SK-N-SH treated with all-trans-retinoic acid at 6 μM for 48 hours (cell line): ENCODE measurements at regions not wholly inside any gene's neighbourhood (a gene's known extent, or its start where the extent isn't known, plus 50 kb on each side); places are given as distances from the start of the nearest gene placed in this dataset.

ENCODE experiments used
- ATAC-seq: fragments of 200-7000 bp; cut with Tn5 transposase; 3 replicates; pipeline ENCODE4 v1.9.1; 2020; ENCODE audit warnings: mild to moderate bottlenecking, moderate library complexity
- ARNTL ChIP-seq: fragments of 450-650 bp; formaldehyde crosslinking; IDR thresholded peaks from 2 replicates; pipeline ENCODE4 v1.5.0; 2020; ENCODE audit warnings: low read depth, mild to moderate bottlenecking, moderate library complexity, borderline replicate concordance
- BACH2 ChIP-seq: fragments of 250-450 bp; sonication (Bioruptor Pico); IDR thresholded peaks from 2 replicates; pipeline ENCODE4 v1.9.0; 2021; ENCODE audit warnings: mild to moderate bottlenecking, borderline replicate concordance
- CSDC2 ChIP-seq: fragments of 250-450 bp; sonication (Bioruptor Pico); IDR thresholded peaks from 2 replicates; pipeline ENCODE4 v1.5.0; 2020; ENCODE audit warnings: mild to moderate bottlenecking, moderate library complexity
- ESRRG ChIP-seq: fragments of 250-450 bp; sonication (Bioruptor Pico); IDR thresholded peaks from 2 replicates; pipeline ENCODE4 v1.6.1; 2021; ENCODE audit warnings: mild to moderate bottlenecking
- GLIS3 ChIP-seq: fragments of 250-450 bp; sonication (Bioruptor Pico); IDR thresholded peaks from 2 replicates; pipeline ENCODE4 v1.5.0; 2020; ENCODE audit warnings: mild to moderate bottlenecking, moderate library complexity
- ISL1 ChIP-seq: fragments of 250-450 bp; sonication (Bioruptor Pico); IDR thresholded peaks from 2 replicates; pipeline ENCODE4 v2.1.2; 2022; ENCODE audit warnings: mild to moderate bottlenecking, moderate library complexity
- OSR1 ChIP-seq: fragments of 250-450 bp; sonication (Bioruptor Pico); IDR thresholded peaks from 2 replicates; pipeline ENCODE4 v1.8.0; 2022; ENCODE audit warnings: moderate library complexity, mild to moderate bottlenecking, inconsistent platforms
- PPARA ChIP-seq: fragments of 250-450 bp; sonication (Bioruptor Pico); IDR thresholded peaks from 2 replicates; pipeline ENCODE4 v1.5.0; 2020; ENCODE audit warnings: mild to moderate bottlenecking, borderline replicate concordance
- RARB ChIP-seq: fragments of 250-450 bp; sonication (Bioruptor Pico); IDR thresholded peaks from 2 replicates; pipeline ENCODE4 v1.8.0; 2021; ENCODE audit warnings: mild to moderate bottlenecking, moderate library complexity
- SNAI2 ChIP-seq: fragments of 250-450 bp; sonication (Bioruptor Pico); IDR thresholded peaks from 2 replicates; pipeline ENCODE4 v1.5.0; 2020; ENCODE audit warnings: mild to moderate bottlenecking, moderate library complexity
- TCF4 ChIP-seq: fragments of 250-450 bp; sonication (Bioruptor Pico); IDR thresholded peaks from 2 replicates; pipeline ENCODE4 v1.8.0; 2021; ENCODE audit warnings: mild to moderate bottlenecking, moderate library complexity, borderline replicate concordance
- TOX ChIP-seq: fragments of 250-450 bp; sonication (Bioruptor Pico); IDR thresholded peaks from 2 replicates; pipeline ENCODE4 v1.8.0; 2021; ENCODE audit warnings: mild to moderate bottlenecking, moderate library complexity, borderline replicate concordance
- ZC3H10 ChIP-seq: fragments of 250-450 bp; sonication (Bioruptor Pico); IDR thresholded peaks from 2 replicates; pipeline ENCODE4 v1.5.1; 2021; ENCODE audit warnings: mild to moderate bottlenecking, moderate library complexity
- ZFP3 ChIP-seq: fragments of 250-450 bp; sonication (Bioruptor Pico); IDR thresholded peaks from 2 replicates; pipeline ENCODE4 v1.5.0; 2020; ENCODE audit warnings: mild to moderate bottlenecking, moderate library complexity
- ZFP30 ChIP-seq: fragments of 450-650 bp; formaldehyde crosslinking; IDR thresholded peaks from 2 replicates; pipeline ENCODE4 v1.5.0; 2022; ENCODE audit warnings: mild to moderate bottlenecking, moderate library complexity
- ZNF565 ChIP-seq: fragments of 450-650 bp; formaldehyde crosslinking; conservative IDR thresholded peaks from 2 replicates; pipeline ENCODE4 v1.5.0; 2020; ENCODE audit warnings: low read depth, mild to moderate bottlenecking, moderate library complexity
- ZNF70 ChIP-seq: fragments of 450-650 bp; formaldehyde crosslinking; IDR thresholded peaks from 2 replicates; pipeline ENCODE4 v1.5.0; 2020; ENCODE audit warnings: mild to moderate bottlenecking, moderate library complexity
- ZNF8 ChIP-seq: fragments of 450-650 bp; formaldehyde crosslinking; IDR thresholded peaks from 2 replicates; pipeline ENCODE4 v1.5.0; 2020; ENCODE audit warnings: mild to moderate bottlenecking, moderate library complexity
- TF ChIP-seq, protein P1 (sequence below): fragments of 250-450 bp; sonication (Bioruptor Pico); IDR thresholded peaks from 2 replicates; pipeline ENCODE4 v1.5.1; 2020; ENCODE audit warnings: low read depth, mild to moderate bottlenecking, moderate library complexity
- TF ChIP-seq, protein P2 (sequence below): fragments of 250-450 bp; sonication (Bioruptor Pico); IDR thresholded peaks from 2 replicates; pipeline ENCODE4 v1.8.0; 2020; ENCODE audit warnings: mild to moderate bottlenecking, moderate library complexity, borderline replicate concordance
- TF ChIP-seq, protein P3 (sequence below): fragments of 250-450 bp; sonication (Bioruptor Pico); IDR thresholded peaks from 2 replicates; pipeline ENCODE4 v1.8.0; 2021; ENCODE audit warnings: low read depth, mild to moderate bottlenecking, moderate library complexity, borderline replicate concordance
- TF ChIP-seq, protein P4 (sequence below): fragments of 250-450 bp; sonication (Bioruptor Pico); IDR thresholded peaks from 2 replicates; pipeline ENCODE4 v1.5.0; 2020; ENCODE audit warnings: mild to moderate bottlenecking, moderate library complexity

DNA sequence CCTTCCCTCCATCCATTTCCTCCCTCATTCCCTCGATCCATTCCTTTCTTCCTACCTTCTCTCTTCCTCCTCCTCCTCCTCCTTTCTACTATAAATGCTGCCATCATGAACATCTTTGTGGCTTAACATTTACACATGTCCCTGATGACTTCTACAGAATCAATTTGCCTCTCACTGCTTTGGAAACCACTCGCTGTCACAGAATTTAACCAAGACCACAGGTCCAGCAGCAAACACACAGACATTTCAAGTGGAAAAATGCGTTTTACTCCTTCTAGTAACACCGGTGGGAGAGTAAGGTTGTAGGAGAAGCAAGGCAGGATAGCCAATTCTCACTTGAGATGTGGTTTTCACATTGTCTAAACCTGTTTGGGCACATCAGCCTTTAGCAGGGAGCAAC is 101.4 kb upstream of the LRIG1 start:
- TF ChIP-seq ZNF565 (no peak), SNAI2 (CRISPR knock-in tag) (no peak)
- ATAC-seq, result no peak

DNA sequence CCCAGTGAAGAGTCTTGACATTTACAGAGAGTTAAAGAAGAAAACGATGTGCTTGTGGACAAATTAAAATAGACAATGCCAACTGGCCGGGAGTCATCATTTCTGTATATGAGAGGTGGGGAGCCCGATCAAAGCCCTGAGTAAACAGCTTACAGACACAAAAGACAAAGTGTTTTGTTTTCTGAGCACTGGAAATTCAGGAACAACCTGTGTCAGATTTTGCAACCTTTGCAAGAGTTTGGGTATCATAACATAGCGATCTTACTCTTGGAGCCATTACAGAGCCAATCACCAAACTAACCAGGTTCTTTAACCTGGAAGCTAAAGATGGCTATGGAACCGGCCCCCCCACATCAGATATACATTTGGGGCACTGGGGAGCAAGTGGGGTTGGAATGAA is 101.9 kb upstream of the LRIG1 start:
- no peak for ATAC-seq
- no peak for TF ChIP-seq PPARA (CRISPR knock-in tag)
- TF ChIP-seq, protein P1, sequence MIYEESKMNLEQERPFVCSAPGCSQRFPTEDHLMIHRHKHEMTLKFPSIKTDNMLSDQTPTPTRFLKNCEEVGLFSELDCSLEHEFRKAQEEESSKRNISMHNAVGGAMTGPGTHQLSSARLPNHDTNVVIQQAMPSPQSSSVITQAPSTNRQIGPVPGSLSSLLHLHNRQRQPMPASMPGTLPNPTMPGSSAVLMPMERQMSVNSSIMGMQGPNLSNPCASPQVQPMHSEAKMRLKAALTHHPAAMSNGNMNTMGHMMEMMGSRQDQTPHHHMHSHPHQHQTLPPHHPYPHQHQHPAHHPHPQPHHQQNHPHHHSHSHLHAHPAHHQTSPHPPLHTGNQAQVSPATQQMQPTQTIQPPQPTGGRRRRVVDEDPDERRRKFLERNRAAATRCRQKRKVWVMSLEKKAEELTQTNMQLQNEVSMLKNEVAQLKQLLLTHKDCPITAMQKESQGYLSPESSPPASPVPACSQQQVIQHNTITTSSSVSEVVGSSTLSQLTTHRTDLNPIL (CRISPR knock-in tag), result no peak
- no peak for TF ChIP-seq ZFP3 (CRISPR knock-in tag)
- TF ChIP-seq ESRRG, result no peak
- TF ChIP-seq, protein P2, sequence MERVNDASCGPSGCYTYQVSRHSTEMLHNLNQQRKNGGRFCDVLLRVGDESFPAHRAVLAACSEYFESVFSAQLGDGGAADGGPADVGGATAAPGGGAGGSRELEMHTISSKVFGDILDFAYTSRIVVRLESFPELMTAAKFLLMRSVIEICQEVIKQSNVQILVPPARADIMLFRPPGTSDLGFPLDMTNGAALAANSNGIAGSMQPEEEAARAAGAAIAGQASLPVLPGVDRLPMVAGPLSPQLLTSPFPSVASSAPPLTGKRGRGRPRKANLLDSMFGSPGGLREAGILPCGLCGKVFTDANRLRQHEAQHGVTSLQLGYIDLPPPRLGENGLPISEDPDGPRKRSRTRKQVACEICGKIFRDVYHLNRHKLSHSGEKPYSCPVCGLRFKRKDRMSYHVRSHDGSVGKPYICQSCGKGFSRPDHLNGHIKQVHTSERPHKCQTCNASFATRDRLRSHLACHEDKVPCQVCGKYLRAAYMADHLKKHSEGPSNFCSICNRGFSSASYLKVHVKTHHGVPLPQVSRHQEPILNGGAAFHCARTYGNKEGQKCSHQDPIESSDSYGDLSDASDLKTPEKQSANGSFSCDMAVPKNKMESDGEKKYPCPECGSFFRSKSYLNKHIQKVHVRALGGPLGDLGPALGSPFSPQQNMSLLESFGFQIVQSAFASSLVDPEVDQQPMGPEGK (CRISPR knock-in tag), result no peak
- no peak for TF ChIP-seq ZC3H10 (CRISPR knock-in tag)
- TF ChIP-seq TCF4 (CRISPR knock-in tag), result no peak
- TF ChIP-seq TOX (CRISPR knock-in tag), result no peak
- TF ChIP-seq OSR1, result no peak
- no peak for TF ChIP-seq ZNF565
- no peak for TF ChIP-seq ZFP30 (CRISPR knock-in tag)
- no peak for TF ChIP-seq ISL1 (CRISPR knock-in tag)
- TF ChIP-seq RARB (CRISPR knock-in tag), result no peak
- TF ChIP-seq SNAI2 (CRISPR knock-in tag), result no peak

DNA sequence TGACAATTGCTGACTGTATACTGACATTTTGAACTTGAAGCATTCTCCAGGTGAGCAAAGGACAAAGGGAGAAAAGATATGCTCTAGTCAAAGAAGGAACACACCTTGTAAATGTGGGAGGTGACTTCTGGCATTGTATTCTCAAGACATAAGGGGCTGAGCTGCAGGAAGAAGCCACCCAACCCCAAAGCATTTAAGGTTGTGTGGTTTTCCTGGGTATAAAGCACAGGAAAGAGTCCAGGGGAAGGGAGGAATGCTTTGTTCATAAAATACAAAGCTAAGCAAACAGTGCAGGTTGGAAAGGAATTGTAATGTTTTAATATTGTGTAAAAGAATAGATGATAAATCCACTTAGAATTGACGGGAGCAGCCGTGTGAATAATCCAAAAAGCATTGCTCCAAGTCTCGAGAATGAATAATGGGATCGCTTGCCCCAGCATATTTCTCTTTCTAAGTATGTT is 102.4 kb upstream of the LRIG1 start:
- TF ChIP-seq ZFP3 (CRISPR knock-in tag), result no peak
- no peak for TF ChIP-seq ARNTL (CRISPR knock-in tag)
- TF ChIP-seq, all 23 proteins: peak for 0
- no peak for ATAC-seq

DNA sequence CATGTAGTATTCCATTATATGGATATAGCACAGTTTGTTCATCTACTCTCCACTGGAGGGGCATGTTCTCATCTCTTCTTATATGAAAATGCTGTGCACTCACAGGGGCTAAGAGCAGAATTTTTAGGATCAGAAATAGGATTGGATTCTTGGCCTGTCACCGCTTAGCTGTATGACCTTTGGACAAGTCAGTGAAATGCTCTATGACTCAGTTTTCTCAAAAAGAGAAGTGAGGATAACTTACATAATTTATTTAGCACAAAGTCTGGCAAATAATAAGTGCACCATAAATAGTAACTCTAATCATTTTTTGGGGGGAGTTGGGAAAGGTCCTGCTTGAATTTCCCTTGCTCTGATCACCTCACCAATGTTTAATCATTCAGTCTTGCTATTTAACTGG is 103.7 kb upstream of the LRIG1 start:
- TF ChIP-seq ESRRG (no peak), ISL1 (CRISPR knock-in tag) (no peak), TCF4 (CRISPR knock-in tag) (no peak), SNAI2 (CRISPR knock-in tag) (no peak), OSR1 (no peak), PPARA (CRISPR knock-in tag) (no peak), ZNF565 (no peak), ZFP3 (CRISPR knock-in tag) (no peak), ZNF70 (CRISPR knock-in tag) (no peak), CSDC2 (no peak)
- TF ChIP-seq, protein P3, sequence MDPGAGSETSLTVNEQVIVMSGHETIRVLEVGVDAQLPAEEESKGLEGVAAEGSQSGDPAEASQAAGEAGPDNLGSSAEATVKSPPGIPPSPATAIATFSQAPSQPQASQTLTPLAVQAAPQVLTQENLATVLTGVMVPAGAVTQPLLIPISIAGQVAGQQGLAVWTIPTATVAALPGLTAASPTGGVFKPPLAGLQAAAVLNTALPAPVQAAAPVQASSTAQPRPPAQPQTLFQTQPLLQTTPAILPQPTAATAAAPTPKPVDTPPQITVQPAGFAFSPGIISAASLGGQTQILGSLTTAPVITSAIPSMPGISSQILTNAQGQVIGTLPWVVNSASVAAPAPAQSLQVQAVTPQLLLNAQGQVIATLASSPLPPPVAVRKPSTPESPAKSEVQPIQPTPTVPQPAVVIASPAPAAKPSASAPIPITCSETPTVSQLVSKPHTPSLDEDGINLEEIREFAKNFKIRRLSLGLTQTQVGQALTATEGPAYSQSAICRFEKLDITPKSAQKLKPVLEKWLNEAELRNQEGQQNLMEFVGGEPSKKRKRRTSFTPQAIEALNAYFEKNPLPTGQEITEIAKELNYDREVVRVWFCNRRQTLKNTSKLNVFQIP (CRISPR knock-in tag), result no peak
- ATAC-seq, result no peak

DNA sequence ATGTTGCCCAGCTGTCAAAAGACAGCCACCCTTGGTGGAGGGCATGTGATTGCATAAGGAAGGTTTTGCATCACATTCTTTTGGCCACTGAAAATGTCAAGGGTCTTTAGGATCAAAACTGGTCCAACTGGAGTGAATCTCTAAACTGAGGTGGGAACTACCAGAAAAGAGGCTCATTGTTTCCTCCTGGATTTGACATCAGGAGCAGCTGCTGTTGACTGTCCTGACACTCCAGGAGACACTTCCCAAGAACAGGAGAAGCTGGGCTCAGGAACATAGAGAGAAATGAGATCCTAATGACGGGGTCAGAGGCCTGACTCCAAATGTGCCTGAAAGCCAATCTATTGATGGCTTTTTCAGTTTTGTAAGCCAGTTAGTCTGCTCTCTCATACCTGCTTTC is 105.3 kb upstream of the LRIG1 start:
- ATAC-seq, result no peak
- no peak for TF ChIP-seq ESRRG
- TF ChIP-seq TOX (CRISPR knock-in tag), result no peak
- TF ChIP-seq ISL1 (CRISPR knock-in tag), result no peak
- no peak for TF ChIP-seq SNAI2 (CRISPR knock-in tag)
- no peak for TF ChIP-seq ZNF70 (CRISPR knock-in tag)
- TF ChIP-seq GLIS3, result no peak
- no peak for TF ChIP-seq ZC3H10 (CRISPR knock-in tag)
- TF ChIP-seq, protein P4, sequence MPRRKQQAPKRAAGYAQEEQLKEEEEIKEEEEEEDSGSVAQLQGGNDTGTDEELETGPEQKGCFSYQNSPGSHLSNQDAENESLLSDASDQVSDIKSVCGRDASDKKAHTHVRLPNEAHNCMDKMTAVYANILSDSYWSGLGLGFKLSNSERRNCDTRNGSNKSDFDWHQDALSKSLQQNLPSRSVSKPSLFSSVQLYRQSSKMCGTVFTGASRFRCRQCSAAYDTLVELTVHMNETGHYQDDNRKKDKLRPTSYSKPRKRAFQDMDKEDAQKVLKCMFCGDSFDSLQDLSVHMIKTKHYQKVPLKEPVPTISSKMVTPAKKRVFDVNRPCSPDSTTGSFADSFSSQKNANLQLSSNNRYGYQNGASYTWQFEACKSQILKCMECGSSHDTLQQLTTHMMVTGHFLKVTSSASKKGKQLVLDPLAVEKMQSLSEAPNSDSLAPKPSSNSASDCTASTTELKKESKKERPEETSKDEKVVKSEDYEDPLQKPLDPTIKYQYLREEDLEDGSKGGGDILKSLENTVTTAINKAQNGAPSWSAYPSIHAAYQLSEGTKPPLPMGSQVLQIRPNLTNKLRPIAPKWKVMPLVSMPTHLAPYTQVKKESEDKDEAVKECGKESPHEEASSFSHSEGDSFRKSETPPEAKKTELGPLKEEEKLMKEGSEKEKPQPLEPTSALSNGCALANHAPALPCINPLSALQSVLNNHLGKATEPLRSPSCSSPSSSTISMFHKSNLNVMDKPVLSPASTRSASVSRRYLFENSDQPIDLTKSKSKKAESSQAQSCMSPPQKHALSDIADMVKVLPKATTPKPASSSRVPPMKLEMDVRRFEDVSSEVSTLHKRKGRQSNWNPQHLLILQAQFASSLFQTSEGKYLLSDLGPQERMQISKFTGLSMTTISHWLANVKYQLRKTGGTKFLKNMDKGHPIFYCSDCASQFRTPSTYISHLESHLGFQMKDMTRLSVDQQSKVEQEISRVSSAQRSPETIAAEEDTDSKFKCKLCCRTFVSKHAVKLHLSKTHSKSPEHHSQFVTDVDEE, result no peak
- no peak for TF ChIP-seq ZNF8 (CRISPR knock-in tag)
- no peak for TF ChIP-seq BACH2
